B cell (primary cell): ENCODE measurements at regions not wholly inside any gene's neighbourhood (a gene's known extent, or its start where the extent isn't known, plus 50 kb on each side); places are given as distances from the start of the nearest gene placed in this dataset.

Source experiments
- EZH2 ChIP-seq: IDR thresholded peaks from 2 replicates; pipeline ENCODE4 v1.6.1; 2012; ENCODE audit warnings: borderline replicate concordance, low read depth, mild to moderate bottlenecking, moderate library complexity, low read length; ENCODE audit not compliant: insufficient read depth, poor library complexity, severe bottlenecking
- TF ChIP-seq, protein P1 (sequence below): fragments of 200-600 bp; IDR thresholded peaks from one replicate; pipeline ENCODE4 v1.8.0; 2022; ENCODE audit warnings: antibody characterized with exemption, mild to moderate bottlenecking

GRCh38 chr5:116632890-116633289, 58.3 kb upstream of the SEMA6A start:
- no peak for TF ChIP-seq EZH2
- TF ChIP-seq, protein P1, sequence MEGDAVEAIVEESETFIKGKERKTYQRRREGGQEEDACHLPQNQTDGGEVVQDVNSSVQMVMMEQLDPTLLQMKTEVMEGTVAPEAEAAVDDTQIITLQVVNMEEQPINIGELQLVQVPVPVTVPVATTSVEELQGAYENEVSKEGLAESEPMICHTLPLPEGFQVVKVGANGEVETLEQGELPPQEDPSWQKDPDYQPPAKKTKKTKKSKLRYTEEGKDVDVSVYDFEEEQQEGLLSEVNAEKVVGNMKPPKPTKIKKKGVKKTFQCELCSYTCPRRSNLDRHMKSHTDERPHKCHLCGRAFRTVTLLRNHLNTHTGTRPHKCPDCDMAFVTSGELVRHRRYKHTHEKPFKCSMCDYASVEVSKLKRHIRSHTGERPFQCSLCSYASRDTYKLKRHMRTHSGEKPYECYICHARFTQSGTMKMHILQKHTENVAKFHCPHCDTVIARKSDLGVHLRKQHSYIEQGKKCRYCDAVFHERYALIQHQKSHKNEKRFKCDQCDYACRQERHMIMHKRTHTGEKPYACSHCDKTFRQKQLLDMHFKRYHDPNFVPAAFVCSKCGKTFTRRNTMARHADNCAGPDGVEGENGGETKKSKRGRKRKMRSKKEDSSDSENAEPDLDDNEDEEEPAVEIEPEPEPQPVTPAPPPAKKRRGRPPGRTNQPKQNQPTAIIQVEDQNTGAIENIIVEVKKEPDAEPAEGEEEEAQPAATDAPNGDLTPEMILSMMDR: no peak
